Endothelial cell (in vitro differentiated cells): ENCODE measurements at regions not wholly inside any gene's neighbourhood (a gene's known extent, or its start where the extent isn't known, plus 50 kb on each side); places are given as distances from the start of the nearest gene placed in this dataset.

Source experiments
- DNase-seq: peaks from one replicate; pipeline ENCODE4 v3.0.0; 2021; ENCODE audit warnings: low spot score
- H3K27ac Mint-ChIP-seq: one replicate; pipeline ENCODE4 v1.8.0; 2021; ENCODE audit warnings: mixed read lengths, inconsistent platforms; ENCODE audit not compliant: unreplicated experiment
- H3K27me3 Mint-ChIP-seq: one replicate; pipeline ENCODE4 v1.8.0; 2021; ENCODE audit warnings: mild to moderate bottlenecking, moderate library complexity, mixed read lengths, inconsistent platforms; ENCODE audit not compliant: unreplicated experiment
- H3K36me3 Mint-ChIP-seq: one replicate; pipeline ENCODE4 v1.8.0; 2021; ENCODE audit warnings: mild to moderate bottlenecking, low read depth, mixed read lengths, inconsistent platforms; ENCODE audit not compliant: unreplicated experiment
- H3K4me1 Mint-ChIP-seq: one replicate; pipeline ENCODE4 v1.8.0; 2021; ENCODE audit warnings: mild to moderate bottlenecking, mixed read lengths, inconsistent platforms; ENCODE audit not compliant: unreplicated experiment
- H3K4me3 Mint-ChIP-seq: one replicate; pipeline ENCODE4 v1.8.0; 2021; ENCODE audit warnings: mild to moderate bottlenecking, mixed read lengths, inconsistent platforms; ENCODE audit not compliant: unreplicated experiment
- H3K9me3 Mint-ChIP-seq: one replicate; pipeline ENCODE4 v1.8.0; 2021; ENCODE audit warnings: mixed read lengths, inconsistent platforms; ENCODE audit not compliant: unreplicated experiment
- TF ChIP-seq, protein P1 (sequence below): fragments of 200-600 bp; sonication (generic); IDR thresholded peaks from one replicate; pipeline ENCODE4 v1.5.0; 2021; ENCODE audit warnings: antibody characterized with exemption; ENCODE audit not compliant: unreplicated experiment

DNA sequence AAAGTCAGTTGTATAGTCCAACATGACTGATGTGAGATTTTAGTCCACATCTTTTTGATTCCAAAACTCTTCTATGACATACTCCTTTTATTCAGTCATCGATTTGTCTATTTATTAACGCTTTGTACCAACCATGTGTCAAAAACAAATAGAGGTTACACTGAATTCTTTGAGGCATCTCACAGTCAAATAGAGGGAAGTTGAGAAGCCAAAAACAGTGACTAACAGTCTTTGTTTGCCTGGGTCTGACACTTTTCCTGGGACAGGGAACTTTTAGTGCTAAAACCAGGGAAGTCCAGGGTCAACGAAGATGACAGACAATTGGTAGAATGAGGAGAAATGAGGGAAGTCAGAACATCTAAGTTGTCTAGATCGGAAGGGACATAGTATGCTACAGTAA lies 169.9 kb upstream of the HS3ST1 start:
- TF ChIP-seq, protein P1, sequence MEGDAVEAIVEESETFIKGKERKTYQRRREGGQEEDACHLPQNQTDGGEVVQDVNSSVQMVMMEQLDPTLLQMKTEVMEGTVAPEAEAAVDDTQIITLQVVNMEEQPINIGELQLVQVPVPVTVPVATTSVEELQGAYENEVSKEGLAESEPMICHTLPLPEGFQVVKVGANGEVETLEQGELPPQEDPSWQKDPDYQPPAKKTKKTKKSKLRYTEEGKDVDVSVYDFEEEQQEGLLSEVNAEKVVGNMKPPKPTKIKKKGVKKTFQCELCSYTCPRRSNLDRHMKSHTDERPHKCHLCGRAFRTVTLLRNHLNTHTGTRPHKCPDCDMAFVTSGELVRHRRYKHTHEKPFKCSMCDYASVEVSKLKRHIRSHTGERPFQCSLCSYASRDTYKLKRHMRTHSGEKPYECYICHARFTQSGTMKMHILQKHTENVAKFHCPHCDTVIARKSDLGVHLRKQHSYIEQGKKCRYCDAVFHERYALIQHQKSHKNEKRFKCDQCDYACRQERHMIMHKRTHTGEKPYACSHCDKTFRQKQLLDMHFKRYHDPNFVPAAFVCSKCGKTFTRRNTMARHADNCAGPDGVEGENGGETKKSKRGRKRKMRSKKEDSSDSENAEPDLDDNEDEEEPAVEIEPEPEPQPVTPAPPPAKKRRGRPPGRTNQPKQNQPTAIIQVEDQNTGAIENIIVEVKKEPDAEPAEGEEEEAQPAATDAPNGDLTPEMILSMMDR: no peak
- no peaks in the 10 kb centered on the region for H3K9me3 Mint-ChIP-seq

DNA sequence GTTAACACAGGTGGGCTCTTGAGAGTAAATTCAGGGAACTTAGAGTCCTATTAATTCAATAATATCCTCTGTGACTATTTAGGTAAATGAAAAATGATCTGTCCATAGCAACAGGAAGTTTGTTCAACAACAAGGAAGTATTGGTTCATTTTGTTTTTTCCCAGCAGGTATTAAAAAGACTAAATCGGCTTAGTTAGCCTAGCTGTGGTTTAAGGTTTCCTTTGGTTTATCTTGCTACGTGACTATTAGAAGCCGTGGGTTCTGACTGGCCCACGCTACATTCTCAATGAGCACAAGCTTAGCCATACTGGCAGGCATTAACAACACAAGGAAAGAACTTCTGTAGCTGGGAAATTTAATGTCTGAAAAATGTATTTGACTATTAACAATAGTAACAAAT lies 168.8 kb upstream of the HS3ST1 start:
- H3K27me3 Mint-ChIP-seq: peaks cover 4% of the 10 kb centered on the region
- DNase-seq: no peak
- no peaks in the 10 kb centered on the region for H3K4me1 Mint-ChIP-seq
- H3K9me3 Mint-ChIP-seq: no peaks in the 10 kb centered on the region
- TF ChIP-seq, protein P1: no peak
- no peaks in the 10 kb centered on the region for H3K36me3 Mint-ChIP-seq
- no peak overlapping the region for H3K27ac Mint-ChIP-seq
- H3K4me3 Mint-ChIP-seq: no peak overlapping the region

More for the DNA sequence above, 169.9 kb upstream of the HS3ST1 start:
- no peaks in the 10 kb centered on the region for H3K36me3 Mint-ChIP-seq
- no peaks in the 10 kb centered on the region for H3K4me1 Mint-ChIP-seq
- no peak overlapping the region for H3K27ac Mint-ChIP-seq
- no peaks in the 10 kb centered on the region for H3K27me3 Mint-ChIP-seq
- no peak overlapping the region for H3K4me3 Mint-ChIP-seq
- DNase-seq: no peak

DNA sequence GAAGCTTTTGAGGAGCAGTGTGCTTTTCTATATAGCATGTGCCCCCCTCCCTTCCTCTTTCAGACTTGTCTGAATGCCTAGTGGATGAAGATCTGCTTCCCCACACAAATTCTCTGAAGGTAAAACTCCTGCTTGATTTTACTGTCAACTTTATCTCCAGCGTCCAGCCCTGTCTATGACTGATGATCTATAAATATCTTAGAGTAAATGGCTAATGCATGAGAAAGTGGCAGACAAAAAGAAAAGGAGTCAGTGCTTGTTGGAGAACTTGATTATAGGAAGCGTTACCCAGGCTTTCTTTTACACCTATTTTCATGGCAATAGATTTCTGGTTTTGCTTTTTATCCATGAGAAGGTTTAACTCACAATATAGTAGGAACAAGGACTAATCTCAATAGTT lies 168.3 kb upstream of the HS3ST1 start:
- Mint-ChIP-seq H3K27ac (no peak overlapping the region), H3K27me3 (peaks cover 4% of the 10 kb centered on the region), H3K36me3 (no peaks in the 10 kb centered on the region), H3K4me3 (no peak overlapping the region), H3K9me3 (no peaks in the 10 kb centered on the region), H3K4me1 (no peaks in the 10 kb centered on the region)
- TF ChIP-seq, protein P1: no peak
- DNase-seq: no peak

DNA sequence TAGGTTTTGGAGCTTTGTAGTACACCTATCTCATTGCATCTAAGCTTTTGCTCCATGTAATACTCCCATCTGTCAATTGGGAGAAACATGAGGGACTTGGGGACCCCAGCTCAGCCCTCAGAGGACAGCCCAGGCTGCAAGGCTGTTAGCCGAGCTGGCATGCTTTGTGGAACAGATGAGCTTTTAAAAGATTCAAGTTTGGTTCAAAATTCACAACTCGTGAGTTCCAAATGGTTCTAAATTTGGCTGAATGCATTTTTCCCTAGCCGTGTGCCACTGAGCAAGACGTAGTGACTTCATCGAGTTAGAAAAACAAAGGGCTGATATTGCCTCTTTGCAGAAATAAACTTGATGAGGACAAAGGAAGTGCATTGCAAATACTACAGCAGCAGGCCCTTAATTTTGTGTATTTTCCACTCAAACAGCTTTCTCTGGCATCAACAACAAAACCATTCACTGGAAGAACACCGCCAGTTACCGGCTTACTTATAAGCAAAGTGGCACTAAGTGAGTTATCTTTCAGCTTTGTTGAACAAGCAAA lies 165.0 kb upstream of the HS3ST1 start:
- H3K27me3 Mint-ChIP-seq: peaks cover 6% of the 10 kb centered on the region
- H3K9me3 Mint-ChIP-seq: no peaks in the 10 kb centered on the region
- no peak for DNase-seq
- no peak overlapping the region for H3K4me3 Mint-ChIP-seq
- TF ChIP-seq, protein P1: no peak
- no peak overlapping the region for H3K27ac Mint-ChIP-seq
- no peaks in the 10 kb centered on the region for H3K4me1 Mint-ChIP-seq
- H3K36me3 Mint-ChIP-seq: no peaks in the 10 kb centered on the region

DNA sequence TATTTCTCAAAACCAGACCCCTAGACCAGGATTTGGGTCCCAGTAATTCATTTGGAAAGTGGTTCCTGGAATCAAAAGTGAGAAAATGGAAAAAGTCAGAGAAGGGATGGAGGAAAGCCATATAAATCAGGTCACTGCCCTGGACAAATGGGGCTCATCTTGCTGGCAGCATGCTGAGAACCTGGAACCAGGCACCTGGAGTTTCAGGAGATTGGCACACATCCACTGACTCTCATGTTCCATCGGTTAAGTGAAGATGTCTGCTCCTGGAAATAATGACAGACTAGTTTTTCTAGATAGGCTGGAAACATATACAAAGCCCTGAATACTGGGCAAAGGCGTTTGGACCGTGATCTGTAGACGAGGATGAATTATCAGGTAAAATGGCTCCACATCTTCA lies 163.6 kb upstream of the HS3ST1 start:
- no peaks in the 10 kb centered on the region for H3K4me1 Mint-ChIP-seq
- no peak for DNase-seq
- H3K36me3 Mint-ChIP-seq: no peaks in the 10 kb centered on the region
- TF ChIP-seq, protein P1: no peak
- peaks cover 6% of the 10 kb centered on the region for H3K27me3 Mint-ChIP-seq
- no peak overlapping the region for H3K27ac Mint-ChIP-seq
- no peak overlapping the region for H3K4me3 Mint-ChIP-seq
- H3K9me3 Mint-ChIP-seq: no peaks in the 10 kb centered on the region
